Chondrocyte (in vitro differentiated cells): ENCODE measurements at regions not wholly inside any gene's neighbourhood (a gene's known extent, or its start where the extent isn't known, plus 50 kb on each side); places are given as distances from the start of the nearest gene placed in this dataset.

ENCODE experiments used
- DNase-seq: peaks from one replicate; pipeline ENCODE4 v3.0.0; 2021; ENCODE audit warnings: mixed read lengths, low spot score
- H3K27ac Mint-ChIP-seq: one replicate; pipeline ENCODE4 v1.8.0; 2021; ENCODE audit warnings: mild to moderate bottlenecking, moderate library complexity, mixed read lengths; ENCODE audit not compliant: unreplicated experiment
- H3K27me3 Mint-ChIP-seq: 2 replicates; pipeline ENCODE4 v1.8.0; 2021; ENCODE audit warnings: low read depth, mixed read lengths
- H3K36me3 Mint-ChIP-seq: 2 replicates; pipeline ENCODE4 v1.8.0; 2021; ENCODE audit warnings: low read depth, mixed read lengths
- H3K4me1 Mint-ChIP-seq: 2 replicates; pipeline ENCODE4 v1.8.0; 2021; ENCODE audit warnings: low read depth, mild to moderate bottlenecking, mixed read lengths
- H3K4me3 Mint-ChIP-seq: one replicate; pipeline ENCODE4 v1.8.0; 2021; ENCODE audit warnings: mild to moderate bottlenecking, moderate library complexity, mixed read lengths; ENCODE audit not compliant: unreplicated experiment
- H3K9me3 Mint-ChIP-seq: 2 replicates; pipeline ENCODE4 v1.8.0; 2021; ENCODE audit warnings: low read depth, mixed read lengths
- TF ChIP-seq, protein P1 (sequence below): fragments of 200-600 bp; sonication (generic); IDR thresholded peaks from 2 replicates; pipeline ENCODE4 v1.5.0; 2021; ENCODE audit warnings: antibody characterized with exemption, mild to moderate bottlenecking, moderate library complexity

DNA sequence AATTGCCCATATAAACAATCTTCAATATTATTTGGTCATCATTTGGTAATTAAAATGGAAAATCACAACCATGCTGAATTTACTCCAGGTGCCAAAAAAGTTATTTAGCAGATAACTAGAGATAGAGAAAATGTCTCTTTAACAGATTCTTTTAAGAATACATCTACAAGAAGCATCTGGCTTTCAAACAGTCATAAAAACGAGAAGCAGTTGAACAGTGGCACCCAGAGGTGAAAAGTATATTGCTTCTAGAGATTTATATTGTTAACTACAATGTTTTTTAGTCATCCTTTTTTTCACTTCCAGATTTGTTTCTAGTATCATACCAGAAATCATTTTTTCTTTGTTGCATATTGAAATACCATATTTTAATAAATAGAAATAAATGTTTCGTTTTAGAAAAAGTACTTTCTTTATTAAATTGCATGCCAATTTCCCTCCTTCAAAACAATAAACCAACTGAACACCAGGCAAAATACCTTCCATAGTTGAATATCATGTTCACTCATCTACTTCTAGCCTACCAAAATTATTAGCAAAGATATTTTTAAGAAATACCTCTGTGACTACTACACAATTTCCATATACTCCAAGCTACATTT, 65.4 kb upstream of the HNRNPA3 start:
- H3K27ac Mint-ChIP-seq: no peak overlapping the region
- no peak for DNase-seq
- peaks cover 12% of the 10 kb centered on the region for H3K4me1 Mint-ChIP-seq
- no peak overlapping the region for H3K4me3 Mint-ChIP-seq
- H3K27me3 Mint-ChIP-seq: peaks cover 57% of the 10 kb centered on the region
- H3K36me3 Mint-ChIP-seq: no peaks in the 10 kb centered on the region
- TF ChIP-seq, protein P1, sequence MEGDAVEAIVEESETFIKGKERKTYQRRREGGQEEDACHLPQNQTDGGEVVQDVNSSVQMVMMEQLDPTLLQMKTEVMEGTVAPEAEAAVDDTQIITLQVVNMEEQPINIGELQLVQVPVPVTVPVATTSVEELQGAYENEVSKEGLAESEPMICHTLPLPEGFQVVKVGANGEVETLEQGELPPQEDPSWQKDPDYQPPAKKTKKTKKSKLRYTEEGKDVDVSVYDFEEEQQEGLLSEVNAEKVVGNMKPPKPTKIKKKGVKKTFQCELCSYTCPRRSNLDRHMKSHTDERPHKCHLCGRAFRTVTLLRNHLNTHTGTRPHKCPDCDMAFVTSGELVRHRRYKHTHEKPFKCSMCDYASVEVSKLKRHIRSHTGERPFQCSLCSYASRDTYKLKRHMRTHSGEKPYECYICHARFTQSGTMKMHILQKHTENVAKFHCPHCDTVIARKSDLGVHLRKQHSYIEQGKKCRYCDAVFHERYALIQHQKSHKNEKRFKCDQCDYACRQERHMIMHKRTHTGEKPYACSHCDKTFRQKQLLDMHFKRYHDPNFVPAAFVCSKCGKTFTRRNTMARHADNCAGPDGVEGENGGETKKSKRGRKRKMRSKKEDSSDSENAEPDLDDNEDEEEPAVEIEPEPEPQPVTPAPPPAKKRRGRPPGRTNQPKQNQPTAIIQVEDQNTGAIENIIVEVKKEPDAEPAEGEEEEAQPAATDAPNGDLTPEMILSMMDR: peak; percentile 84
- no peaks in the 10 kb centered on the region for H3K9me3 Mint-ChIP-seq

DNA sequence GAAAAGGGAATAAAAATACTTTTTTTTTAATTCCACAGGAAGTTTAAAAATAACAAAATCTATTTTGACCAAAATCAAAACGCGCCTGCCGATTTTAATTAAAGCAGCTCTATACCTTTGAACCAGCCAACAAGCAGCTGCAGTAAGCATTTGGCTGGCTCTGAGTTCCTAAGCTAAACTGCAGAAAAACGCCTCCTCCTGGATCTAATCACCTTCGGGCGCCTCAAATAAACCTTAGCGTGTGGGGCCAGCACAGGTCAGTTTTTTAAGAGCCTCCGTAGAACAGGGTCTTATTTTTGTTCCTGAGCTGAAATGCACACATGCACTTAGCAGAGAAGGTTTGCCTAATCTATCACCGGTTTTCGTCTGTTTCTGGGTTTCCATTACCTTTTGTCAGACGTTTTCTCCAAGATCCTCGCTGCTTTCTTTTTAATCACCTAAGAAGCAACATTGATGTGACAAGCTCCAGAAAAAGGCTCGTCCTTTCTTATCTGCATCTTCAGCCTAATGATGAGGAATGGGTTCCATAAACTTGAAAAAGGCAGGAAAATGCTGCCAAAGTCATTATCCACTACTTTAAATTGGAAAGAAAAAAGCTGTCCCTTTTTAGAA, 64.7 kb upstream of the HNRNPA3 start:
- Mint-ChIP-seq H3K9me3 (no peaks in the 10 kb centered on the region), H3K4me1 (peaks cover 12% of the 10 kb centered on the region), H3K27ac (no peak overlapping the region), H3K36me3 (no peaks in the 10 kb centered on the region), H3K4me3 (peak overlapping the region; percentile 81), H3K27me3 (peaks cover 59% of the 10 kb centered on the region)
- TF ChIP-seq, protein P1: no peak
- DNase-seq: no peak

DNA sequence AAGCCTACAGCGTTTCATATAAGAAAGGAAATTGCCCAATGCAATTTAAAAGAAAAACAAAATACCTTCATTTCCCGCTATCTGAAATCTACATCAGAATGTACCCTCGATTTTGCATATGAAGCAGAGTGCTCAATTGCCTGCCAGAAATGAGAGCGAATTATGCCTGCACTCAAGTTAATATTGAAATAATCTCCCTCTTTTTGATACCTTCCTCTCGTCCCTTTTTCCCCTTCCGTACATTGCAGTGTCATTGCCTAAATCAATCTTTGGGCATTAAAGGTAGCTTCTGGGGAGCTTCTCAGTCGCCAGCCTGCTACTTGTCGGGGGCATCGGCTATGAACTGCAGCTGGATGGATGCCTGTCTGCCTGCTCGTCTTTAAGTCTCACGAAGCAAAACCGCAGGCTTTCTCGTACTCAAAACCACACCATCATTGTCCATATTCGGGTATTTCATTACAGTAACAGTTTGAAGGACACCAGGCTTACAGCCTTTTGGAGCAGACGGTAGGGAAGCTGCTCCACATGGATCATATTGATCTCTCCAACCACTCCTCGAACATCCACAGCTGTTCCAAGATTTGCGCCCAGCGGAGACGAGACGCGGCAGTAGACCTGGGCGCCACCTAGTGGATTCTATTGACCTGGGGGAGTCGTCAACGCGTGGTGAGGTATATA, 64.0 kb upstream of the HNRNPA3 start:
- Mint-ChIP-seq H3K36me3 (no peaks in the 10 kb centered on the region), H3K27me3 (peaks cover 61% of the 10 kb centered on the region), H3K4me3 (peak overlapping the region; percentile 81), H3K9me3 (no peaks in the 10 kb centered on the region), H3K4me1 (peaks cover 12% of the 10 kb centered on the region), H3K27ac (no peak overlapping the region)
- no peak for DNase-seq
- TF ChIP-seq, protein P1: peak; percentile 93

DNA sequence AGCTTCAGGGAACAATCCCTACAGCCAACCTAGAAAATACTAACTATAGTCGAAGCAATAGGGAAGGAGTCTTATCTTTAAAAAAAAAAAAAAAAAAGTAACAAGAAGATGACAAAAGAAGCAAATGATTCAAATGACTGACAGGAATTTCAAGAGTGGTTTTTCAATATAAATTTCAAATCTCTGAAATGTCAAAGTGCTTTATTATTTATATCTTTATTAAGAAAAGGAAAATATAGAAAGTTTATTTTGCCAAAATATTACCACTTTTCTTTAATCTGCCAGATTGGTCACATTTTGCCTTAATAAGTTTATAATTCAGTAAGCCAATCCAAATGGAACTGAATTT, 63.5 kb upstream of the HNRNPA3 start:
- H3K27ac Mint-ChIP-seq: no peak overlapping the region

DNA sequence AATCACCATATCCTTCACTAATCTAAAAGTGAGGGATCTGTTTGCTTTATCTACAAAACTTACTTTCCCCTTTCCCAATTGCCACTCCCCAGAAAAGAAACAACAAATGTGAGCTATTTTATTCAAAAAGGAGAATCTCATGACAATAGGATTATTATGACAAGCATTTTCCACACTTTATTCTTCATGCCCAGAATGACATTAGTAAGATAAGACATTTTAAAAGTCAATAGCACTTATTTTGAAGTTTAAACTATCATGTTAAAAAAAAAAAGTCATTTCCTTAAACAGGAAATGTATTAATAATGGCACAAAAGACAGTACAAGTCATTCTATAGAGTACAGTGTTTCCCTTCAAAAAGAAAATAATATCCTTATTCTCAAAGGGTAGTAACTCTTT, 58.8 kb upstream of the HNRNPA3 start:
- Mint-ChIP-seq H3K4me3 (no peak overlapping the region), H3K27ac (no peak overlapping the region), H3K27me3 (peaks cover 32% of the 10 kb centered on the region), H3K36me3 (no peaks in the 10 kb centered on the region), H3K4me1 (peaks cover 2% of the 10 kb centered on the region), H3K9me3 (no peaks in the 10 kb centered on the region)
- DNase-seq: no peak
- TF ChIP-seq, protein P1: no peak

More for the DNA sequence above, 63.5 kb upstream of the HNRNPA3 start:
- H3K4me1 Mint-ChIP-seq: peaks cover 12% of the 10 kb centered on the region
- H3K4me3 Mint-ChIP-seq: peak overlapping the region; percentile 81
- H3K36me3 Mint-ChIP-seq: no peaks in the 10 kb centered on the region
- H3K9me3 Mint-ChIP-seq: no peaks in the 10 kb centered on the region
- no peak for DNase-seq
- TF ChIP-seq, protein P1: peak; percentile 72
- H3K27me3 Mint-ChIP-seq: peaks cover 63% of the 10 kb centered on the region
